HT-29 (cell line): ENCODE measurements at regions not wholly inside any gene's neighbourhood (a gene's known extent, or its start where the extent isn't known, plus 50 kb on each side); places are given as distances from the start of the nearest gene placed in this dataset.
"Not testable (repeated sequence)": the region's sequence is repeated elsewhere in the genome, so short reads cannot be mapped to it uniquely, and the experiment has no call there.

Experiments used
- DNase-seq: peaks from one replicate; pipeline ENCODE4 v3.0.0-alpha.2; 2015; ENCODE audit warnings: low spot score

DNA sequence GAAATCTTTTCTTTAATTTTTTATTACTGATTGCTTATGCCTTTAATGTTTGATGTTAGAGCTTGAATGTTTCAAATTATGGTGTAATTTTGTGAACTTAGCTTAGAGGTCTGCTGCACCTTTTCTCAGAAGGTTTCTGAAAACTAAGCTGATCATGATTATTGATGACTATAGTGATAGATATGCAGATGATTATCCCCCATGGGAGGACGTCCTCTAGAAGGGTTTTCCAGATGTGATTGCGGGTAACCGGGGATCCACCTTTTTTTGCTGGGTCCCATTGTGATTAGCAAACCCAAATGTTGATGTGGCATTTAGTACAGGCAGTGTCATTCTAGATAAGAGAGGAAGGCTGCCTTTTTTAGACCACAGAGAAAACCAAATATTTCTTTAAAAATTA, 272.9 kb downstream of the FBXO8 start:
- no peak for DNase-seq

DNA sequence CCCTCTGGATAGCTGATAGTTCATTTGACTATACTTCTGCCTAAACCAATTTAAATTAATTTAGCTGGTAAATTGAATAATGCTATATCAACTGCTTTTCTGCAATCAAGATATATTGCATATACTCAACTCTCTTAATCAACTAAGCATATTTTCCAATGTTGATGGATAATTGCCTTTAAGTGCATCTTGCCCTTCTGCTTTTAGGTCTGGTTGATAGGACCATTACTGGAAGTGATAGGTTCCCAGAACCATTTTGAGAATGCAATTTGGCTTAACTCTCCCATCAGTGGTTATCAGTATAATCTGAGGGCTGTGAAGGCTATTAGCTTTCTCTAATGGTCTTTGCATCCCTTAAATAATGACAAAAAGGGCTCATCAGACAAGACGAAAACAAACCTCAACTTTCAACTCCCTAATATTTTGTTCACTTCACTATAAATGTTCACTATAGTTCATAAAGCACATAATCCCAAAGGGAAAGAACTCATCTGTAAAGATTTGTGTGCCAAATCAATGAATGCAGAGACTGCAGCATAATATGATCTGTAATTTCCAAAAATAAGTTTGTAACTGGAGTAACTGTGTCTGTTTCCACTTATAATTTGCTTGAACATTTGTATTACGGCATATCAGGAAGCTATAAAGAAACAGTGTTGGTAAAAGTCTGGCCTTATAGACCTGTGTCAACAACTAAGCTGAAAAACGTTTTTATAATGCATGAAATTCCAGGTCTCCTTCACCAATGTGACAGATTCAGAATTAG, 273.6 kb downstream of the FBXO8 start:
- no peak for DNase-seq

DNA sequence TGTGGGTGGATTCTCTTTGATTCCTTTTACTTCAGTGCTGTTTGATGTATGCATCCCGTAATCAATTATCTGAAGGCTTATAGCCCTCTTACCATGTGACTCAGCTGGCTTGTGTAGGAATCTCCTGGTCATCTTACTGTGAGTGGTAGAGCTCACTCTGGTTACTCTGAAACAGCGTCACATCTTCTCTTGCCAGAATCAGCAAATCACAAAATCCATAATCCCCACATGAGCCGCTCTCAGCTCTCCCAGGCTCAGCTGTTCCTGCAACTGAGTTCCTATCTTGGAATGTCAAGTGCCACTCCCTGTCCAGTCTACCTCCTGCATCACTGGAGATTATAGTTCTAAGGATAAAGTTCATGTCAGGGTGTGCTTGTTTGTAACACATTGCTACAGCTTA, 278.0 kb downstream of the FBXO8 start:
- no peak for DNase-seq

DNA sequence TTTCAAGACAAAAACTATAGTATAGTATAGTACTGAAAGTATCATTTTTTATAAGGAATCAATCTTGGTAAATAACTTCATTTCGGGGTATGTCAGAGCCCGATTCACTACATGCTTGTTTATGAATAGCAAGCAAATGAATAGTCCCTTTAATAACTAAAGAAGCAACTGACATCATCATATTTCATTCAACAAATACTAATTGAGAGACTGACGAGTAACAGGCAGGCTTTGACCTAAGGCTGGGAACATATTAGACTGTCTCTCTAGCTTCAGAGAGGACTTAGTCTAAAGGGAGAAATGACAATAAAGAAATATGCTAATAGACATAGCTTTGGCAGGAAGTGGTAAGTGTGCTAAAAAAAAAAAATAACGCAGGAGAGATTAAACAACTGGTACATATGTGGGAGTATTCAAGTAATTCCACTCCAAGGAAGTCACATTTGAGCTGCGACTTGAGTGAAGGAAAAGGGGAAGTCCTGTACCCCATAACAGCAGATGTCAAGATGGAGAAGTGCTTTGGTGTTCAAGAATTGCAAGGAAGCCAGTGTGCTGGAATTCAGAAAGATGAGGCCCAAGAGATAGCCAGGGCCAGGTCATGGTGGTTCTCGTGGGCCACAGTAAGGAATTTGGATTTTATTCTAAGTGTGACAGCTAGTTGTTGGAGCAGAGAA, 284.9 kb downstream of the FBXO8 start:
- no peak for DNase-seq

DNA sequence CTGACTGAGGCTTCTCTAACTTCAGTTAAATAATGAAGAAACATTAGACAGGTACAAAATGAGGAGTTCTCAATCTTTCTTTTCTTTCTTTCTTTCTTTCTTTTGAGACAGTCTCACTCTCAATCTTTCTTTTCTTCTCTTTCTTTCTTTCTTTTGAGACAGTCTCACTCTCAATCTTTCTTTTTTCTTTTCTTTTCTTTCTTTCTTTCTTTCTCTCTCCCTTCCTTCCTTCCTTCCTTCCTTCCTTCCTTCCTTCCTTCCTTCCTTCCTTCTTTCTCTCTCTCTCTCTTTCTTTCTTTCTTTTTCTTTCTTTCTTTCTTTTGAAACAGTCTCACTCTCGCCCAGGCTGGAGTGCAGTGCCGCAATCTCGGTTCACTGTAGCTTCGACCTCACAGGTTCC, 287.7 kb downstream of the FBXO8 start:
- not testable (repeated sequence) for DNase-seq

DNA sequence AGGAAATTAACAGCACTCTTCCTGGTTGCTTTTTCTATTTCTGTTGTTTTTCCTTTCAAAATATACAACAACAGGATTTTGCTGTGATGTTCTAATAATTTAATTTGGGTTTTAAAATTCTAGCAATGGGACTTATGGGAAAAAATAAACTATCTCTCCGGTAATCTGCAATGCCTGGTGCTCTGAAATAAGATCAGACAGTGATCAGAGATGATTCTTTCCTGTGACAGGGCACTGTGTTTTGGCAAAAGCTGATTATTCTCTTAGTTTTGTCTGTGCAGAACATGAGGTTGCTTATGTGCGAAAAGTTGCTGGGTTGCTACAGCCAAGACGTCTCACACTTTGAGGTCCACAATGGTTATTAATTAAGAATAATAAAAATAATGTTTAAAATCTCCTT, 291.7 kb downstream of the FBXO8 start:
- no peak for DNase-seq

DNA sequence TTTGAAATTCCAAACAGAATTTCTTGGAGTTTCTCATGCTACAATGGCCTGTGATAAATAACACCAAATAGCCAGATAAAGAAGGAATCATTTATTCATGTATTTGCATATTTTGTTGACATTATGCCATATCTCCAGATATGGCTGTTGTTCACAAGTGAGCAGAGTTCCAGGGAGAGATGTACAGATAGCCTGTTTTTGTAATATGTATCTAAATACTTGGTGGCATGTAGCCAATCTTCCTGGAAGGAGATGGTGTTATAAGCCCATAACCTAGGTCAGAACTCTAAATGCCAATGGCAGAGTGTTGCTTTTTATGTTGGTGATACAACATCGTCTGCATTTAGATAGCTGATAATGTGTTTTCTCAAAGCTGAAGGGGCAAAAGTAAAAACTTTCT, 292.2 kb downstream of the FBXO8 start:
- DNase-seq = no peak

DNA sequence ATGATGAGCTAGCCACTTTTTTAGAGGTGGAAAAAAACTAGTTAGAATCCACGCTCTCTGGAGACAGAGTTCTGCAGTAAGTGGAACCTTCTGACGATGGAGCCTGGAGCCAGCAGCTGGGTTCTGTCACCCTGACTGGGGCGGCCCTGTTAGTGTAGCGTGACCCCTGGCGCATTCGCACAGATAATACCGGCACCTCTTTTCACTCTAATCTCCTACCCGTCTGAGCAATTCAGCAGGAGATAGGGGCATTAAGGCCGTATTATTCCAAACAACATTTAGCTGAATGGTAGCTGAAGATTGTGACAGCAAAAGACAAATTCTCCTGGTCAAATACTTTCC, 292.6 kb downstream of the FBXO8 start:
- no peak for DNase-seq

DNA sequence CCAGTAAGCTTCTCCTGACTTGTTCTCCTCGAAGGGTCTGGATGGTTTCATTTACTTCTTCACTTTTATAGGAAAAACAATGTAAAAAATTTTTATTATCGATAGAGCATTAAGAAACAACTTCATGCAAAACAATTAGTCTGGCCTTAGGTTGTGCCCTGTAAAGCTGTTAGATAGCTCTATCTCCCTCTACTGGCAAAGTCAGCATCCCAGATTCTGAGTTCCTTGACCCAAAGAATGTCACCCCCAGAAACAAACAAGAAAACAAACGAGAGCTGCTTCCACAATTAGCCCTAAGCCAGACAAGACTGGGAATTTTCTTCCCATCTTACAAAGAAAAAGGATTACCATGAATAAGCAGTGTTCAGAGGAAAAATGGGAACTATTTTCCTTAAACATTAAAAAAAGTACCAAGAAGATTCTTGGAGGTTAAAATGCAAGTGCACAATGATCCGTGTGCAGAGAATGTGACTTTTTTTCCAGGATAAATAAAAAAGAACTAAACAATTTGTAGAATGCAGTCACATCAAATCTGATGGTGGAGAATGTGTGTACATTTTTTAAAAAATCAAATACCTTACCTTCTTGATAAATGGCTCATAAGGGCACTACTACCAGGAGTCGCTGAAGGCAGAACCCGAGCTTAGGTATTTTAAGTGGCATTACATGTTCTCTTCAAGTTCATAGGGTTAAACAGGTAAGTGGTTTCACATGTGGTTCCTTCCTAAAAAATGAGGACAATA, 293.2 kb downstream of the FBXO8 start:
- peak; percentile 21 for DNase-seq

DNA sequence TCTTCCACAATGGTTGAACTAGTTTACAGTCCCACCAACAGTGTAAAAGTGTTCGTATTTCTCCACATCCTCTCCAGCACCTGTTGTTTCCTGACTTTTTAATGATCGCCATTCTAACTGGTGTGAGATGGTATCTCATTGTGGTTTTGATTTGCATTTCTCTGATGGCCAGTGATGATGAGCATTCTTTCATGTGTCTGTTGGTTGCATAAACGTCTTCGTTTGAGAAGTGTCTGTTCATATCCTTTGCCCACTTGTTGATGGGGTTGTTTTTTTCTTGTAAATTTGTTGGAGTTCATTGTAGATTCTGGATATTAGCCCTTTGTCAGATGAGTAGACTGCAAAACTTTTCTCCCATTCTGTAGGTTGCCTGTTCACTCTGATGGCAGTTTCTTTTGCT, 319.9 kb downstream of the FBXO8 start:
- not testable (repeated sequence) for DNase-seq

DNA sequence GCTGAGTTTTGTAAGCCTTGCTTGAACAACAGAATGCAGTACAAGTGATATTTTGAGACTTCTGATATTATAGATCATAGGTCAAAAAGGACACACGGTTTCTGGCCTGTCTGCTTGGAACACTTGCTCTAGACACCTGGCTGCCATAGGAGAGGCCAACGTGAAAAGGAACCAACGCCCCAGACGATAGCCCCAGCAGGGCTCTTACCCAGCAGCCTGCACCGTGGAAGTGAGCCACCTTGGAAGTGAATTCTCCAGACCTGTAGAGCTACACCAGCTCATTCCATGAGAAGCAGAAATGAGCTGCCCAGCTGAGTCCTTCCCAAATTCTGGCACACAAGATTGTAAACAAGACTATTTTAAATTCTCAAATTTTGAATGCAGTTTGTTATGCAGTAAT, 323.1 kb downstream of the FBXO8 start:
- DNase-seq = no peak

DNA sequence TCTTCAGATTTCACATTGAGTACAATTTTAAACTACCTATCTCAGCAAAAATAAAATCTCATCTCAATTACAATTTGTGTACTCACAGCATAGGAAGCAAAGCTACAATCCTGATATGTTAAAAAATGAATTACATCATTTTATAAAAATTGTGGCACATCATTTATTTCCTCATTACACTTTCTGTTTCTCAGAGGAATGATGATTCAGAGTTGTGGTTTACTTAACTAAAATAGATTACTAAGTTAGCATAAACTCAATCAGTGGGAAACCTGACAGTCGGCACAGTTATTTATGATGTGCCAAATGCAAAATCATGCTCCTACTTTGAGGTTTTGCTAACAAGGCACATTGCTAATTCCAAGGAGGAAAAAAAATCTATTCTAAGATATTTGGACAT, 325.0 kb downstream of the FBXO8 start:
- DNase-seq = no peak

DNA sequence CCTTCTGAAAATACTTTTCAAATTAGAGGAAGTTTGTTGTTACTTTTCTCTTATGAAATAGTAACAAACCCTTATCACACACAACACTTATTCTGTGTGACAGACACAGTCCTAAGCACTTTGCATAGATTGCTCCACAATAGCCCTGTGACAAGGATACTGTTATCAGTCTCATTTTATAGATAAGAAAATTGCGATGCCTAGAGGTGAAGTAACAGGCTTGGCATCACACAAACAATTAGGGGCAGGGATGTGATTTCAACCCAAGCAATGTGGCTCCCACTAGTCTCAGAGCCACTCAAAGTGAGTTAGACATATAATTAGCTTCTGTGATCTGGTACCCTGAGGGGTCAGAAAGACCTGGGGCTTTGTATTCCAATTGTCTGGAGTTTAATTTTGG, 339.9 kb downstream of the FBXO8 start:
- DNase-seq = no peak

DNA sequence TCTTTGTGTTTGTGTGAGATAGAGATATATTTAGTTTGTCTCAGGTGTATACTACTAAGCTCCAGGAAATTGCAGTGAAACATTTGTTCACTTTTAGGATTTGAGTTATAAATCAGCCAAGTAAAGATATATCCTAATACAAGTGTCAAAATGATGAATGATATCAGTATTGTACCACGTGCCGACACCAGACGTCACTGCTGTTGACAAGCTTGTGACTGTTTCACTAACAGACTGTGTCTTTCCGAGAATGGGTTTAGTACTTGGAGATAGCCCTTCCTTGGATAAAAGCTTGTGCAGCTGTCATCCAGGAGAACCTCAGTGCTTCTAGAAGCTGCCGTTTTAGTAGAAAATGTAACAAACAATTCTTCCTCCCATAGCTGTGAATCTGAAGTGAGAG, 343.3 kb downstream of the FBXO8 start:
- no peak for DNase-seq

DNA sequence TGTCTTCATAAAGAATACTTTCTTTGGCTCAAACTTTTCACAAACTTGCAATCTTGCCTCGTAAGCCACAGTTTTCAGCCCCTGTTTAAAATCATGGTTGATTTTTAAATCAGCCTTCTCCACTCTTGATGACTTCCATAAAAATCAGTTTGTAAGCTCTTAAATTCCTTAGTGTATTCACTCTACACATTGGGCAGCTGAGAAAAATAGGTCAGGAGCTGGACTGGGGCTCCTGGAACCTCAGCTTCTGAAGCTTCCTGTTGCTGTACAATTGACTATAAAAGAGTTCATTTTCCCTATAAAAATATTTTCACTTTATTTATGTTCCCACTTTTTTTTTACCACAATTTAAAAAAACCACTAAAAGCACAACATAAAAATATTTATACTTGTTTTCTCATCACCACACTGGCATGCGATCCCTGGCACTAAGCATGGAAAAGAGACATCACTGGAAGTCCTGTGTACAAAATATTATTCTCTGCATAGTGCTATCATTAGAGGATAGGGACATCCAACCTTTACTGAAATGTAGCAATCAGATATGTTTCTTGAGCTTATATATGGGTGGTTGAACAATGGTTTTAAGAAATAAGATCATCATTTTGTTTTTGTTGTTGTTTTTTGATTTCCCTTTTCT, 345.7 kb downstream of the FBXO8 start:
- DNase-seq = no peak

DNA sequence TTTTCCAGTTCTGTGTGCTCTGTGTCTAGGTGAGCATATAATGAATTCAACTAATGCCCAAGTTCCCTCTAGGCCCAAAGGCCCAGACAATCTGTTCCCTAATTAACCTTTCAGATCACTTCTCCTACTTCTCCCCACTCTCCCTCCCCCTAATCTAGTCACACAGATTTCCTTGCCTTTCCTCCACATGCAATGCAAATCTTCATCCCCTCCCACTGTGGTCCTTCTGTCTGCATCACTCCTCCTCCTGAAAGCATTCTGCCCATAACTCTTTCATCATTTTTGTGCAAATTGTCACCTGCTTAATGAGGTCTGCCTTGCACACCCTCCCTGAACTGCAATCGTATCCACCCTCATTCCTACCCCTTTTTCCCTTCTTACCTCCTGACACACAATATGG, 346.6 kb downstream of the FBXO8 start:
- no peak for DNase-seq

DNA sequence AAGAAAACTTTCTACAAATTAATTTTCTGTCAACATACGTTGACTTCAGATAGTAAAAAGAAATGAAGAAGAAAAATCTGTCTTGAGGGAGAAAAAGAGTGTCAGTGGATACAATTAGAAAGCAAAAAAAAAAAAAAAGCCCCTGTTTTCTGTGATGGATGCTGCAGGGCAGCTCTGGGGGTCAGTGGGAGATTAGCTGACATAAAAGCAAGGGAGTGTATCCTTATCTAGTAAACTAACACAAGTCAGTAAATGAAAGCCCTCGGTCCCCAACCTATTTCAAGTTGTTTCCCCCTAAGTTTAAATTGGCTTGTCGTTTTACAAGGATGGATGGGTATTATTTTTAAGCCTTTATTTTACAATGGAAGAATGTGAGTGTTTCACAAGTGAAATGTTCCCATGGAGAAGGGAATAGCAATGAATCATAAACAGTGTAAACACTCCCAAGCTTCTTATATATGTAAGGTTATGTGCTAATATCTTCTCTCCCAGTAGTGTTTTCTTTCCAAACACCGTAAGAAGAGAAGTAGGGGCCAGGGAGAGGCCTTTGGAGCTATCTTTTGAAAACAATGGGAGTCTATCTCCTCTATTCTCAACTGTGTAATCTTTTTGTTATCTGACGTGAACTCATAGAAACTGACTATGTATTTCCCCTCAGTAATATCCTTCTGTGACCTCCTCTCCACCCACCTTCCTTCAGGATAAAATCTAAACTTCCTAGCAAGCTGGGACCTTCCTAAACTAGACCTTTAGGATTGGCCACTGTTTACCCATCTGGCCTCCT, 347.7 kb downstream of the FBXO8 start:
- no peak for DNase-seq

DNA sequence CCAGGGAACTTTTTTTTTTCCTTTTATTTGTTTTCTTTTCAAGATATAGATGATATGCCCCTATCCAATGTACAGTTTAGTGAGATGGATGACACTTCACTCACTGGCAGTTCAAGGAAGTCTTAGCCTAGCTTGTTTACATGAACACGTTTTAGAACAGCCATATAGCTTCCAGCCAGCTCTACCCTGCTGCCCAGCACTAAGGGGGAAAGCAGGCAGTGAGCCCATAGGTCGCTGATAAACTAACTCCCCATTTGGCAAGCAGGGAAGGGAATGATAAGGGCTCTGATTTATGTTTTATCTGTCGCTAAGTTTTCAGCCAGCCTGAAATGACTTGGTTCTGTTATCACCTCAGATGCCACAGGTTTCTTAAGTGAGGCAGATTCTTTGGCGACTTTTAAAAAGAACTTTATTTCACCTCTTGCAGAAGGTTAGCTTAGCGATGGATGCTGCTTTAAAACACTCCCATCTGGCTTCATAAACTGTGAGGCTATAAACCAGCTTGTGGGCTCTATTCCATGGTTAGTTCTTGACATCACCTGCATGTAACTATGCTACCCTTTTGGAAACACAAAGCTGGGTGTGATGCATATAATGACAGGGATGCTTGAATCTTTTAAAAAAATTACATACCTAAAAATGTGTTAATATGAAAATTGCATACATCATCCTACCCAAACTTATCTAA, 348.4 kb downstream of the FBXO8 start:
- no peak for DNase-seq

DNA sequence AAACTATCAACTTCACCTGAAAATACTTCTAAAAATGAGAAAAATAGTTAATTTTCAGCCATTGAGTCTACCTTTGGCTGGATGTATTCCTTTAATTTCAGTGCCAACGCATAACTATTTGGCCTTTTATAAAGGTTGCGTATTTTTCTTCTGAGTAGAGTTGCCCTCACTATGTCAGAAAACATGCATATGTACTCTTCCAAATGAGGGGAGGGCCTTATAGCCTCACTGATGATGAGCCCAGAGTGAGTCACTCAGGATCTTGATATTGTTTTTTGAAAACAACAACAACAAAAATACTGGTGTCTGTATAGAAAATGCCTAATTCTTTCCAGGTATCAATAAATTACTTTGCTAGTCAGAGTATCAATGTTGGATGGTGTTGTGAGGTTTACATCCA, 349.3 kb downstream of the FBXO8 start:
- no peak for DNase-seq

DNA sequence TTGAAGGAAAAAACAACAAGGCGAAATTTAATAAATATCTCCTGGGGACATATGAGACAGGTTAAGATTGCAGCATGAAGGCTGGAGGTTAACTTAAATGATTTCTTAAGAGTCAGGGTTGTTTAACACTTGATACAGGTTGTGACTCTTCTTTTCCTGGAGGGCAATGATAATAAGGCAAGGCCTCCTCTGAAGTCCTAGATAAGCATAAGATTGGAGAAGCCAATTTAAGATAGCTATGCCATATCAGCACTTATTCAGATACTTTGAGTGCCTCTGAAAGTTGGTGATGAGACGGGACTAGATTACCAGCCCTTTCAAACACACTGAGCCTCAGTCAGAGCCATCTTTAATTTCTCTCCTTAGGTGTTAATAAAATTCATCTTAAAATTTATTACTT, 350.8 kb downstream of the FBXO8 start:
- no peak for DNase-seq

DNA sequence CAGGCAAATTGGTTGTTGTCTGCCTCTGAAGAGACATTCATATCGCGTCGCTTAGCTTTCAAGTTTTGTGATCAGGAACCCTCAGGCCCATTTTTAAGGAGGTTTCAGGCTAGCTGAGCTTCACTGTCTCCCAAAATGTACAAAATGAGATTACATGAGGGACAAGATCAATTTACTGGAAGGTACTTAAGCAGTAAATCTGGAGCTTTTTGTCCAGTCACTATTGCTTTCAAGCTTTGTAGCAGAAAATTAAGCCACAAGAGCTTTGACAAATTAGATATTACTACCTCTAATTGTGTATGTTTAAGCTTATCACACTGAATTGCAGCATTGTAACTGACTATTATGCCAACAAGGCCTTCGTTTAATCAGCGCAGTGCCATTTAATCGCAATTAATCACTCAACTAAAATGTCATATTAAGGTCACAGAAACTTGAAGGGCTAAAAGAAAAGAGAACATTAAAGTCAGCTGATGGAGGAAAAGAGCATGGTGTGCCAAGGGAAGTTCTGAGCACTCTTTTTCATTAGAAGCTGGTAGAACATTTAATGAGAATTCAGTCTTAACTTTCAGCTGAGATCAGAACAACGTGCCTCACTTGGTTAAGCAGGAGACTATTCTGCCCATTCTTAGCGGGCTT, 353.0 kb downstream of the FBXO8 start:
- no peak for DNase-seq
